ENCODE measurements at regions not wholly inside any gene's neighbourhood (a gene's known extent, or its start where the extent isn't known, plus 50 kb on each side); places are given as distances from the start of the nearest gene placed in this dataset.

GRCh38 chr6:105759946-105760345 is 326.2 kb upstream of the PRDM1 start:
- H3K4me3 ChIP-seq = no peak overlapping the region
- no peaks in the 10 kb centered on the region for H3K9me3 Mint-ChIP-seq
- H3K4me1 Mint-ChIP-seq = no peaks in the 10 kb centered on the region
- H3K9ac ChIP-seq = no peak overlapping the region
- H3K27me3 Mint-ChIP-seq (ENCODE audit: insufficient read depth, low read depth) = peaks cover 3% of the 10 kb centered on the region
- H3K27ac Mint-ChIP-seq = no peak overlapping the region
- no peaks in the 10 kb centered on the region for H3K36me3 Mint-ChIP-seq
- no peaks in the 10 kb centered on the region for H4K20me1 ChIP-seq (ENCODE audit: low read depth)
- H3K79me2 ChIP-seq (ENCODE audit: low read depth) = no peaks in the 10 kb centered on the region
- DNase-seq (ENCODE audit: low spot score) = no peak
- H3K4me1 ChIP-seq = no peaks in the 10 kb centered on the region
- peak overlapping the region; percentile 4 for H2AFZ ChIP-seq (replicated peaks)
- H3K27me3 ChIP-seq = no peaks in the 10 kb centered on the region
- no peak for TF ChIP-seq EZH2phosphoT487 (IDR thresholded peaks at IDR 0.05)
- no peak for TF ChIP-seq EZH2 (IDR thresholded peaks at IDR 0.05)
- TF ChIP-seq CTCF (IDR thresholded peaks at IDR 0.05) = no peak
- H3K9me3 ChIP-seq (ENCODE audit: low read depth) = no peaks in the 10 kb centered on the region
- H3F3A ChIP-seq (ENCODE audit: low read depth) = no peaks in the 10 kb centered on the region
- H3K36me3 ChIP-seq = no peaks in the 10 kb centered on the region
- H3K4me2 ChIP-seq = no peak overlapping the region
- H3K27ac ChIP-seq = no peak overlapping the region
- no peak overlapping the region for H3K4me3 Mint-ChIP-seq

GRCh38 chr6:105759015-105759414 is 327.1 kb upstream of the PRDM1 start:
- H3K4me2 ChIP-seq = no peak overlapping the region
- no peak for TF ChIP-seq EZH2phosphoT487 (IDR thresholded peaks at IDR 0.05)
- no peak for TF ChIP-seq EZH2 (IDR thresholded peaks at IDR 0.05)
- TF ChIP-seq CTCF (IDR thresholded peaks at IDR 0.05) = no peak
- no peak overlapping the region for H3K4me3 ChIP-seq

GRCh38 chr6:105757512-105758200 is 328.5 kb upstream of the PRDM1 start:
- Histone ChIP-seq H3K27me3 (no peaks in the 10 kb centered on the region), H3K36me3 (no peaks in the 10 kb centered on the region), H3K9me3 (ENCODE audit: low read depth) (no peaks in the 10 kb centered on the region), H3F3A (ENCODE audit: low read depth) (no peaks in the 10 kb centered on the region), H3K4me1 (no peaks in the 10 kb centered on the region), H3K4me2 (no peak overlapping the region), H4K20me1 (ENCODE audit: low read depth) (no peaks in the 10 kb centered on the region), H3K9ac (no peak overlapping the region), H3K4me3 (no peak overlapping the region), H3K79me2 (ENCODE audit: low read depth) (no peaks in the 10 kb centered on the region), H2AFZ (replicated peaks) (no peak overlapping the region), H3K27ac (no peak overlapping the region)
- H3K9me3 Mint-ChIP-seq = no peaks in the 10 kb centered on the region
- no peak overlapping the region for H3K4me3 Mint-ChIP-seq
- no peaks in the 10 kb centered on the region for H3K4me1 Mint-ChIP-seq
- no peaks in the 10 kb centered on the region for H3K36me3 Mint-ChIP-seq
- TF ChIP-seq CTCF (IDR thresholded peaks at IDR 0.05) = no peak
- no peak for TF ChIP-seq EZH2 (IDR thresholded peaks at IDR 0.05)
- no peak for TF ChIP-seq EZH2phosphoT487 (IDR thresholded peaks at IDR 0.05)
- no peak overlapping the region for H3K27ac Mint-ChIP-seq
- no peak for DNase-seq (ENCODE audit: low spot score)
- peaks cover 3% of the 10 kb centered on the region for H3K27me3 Mint-ChIP-seq (ENCODE audit: insufficient read depth, low read depth)

More at GRCh38 chr6:105759015-105759414, 327.1 kb upstream of the PRDM1 start:
- Histone ChIP-seq H3K36me3 (no peaks in the 10 kb centered on the region), H2AFZ (replicated peaks) (no peak overlapping the region), H3K27ac (no peak overlapping the region), H3K9ac (no peak overlapping the region), H3K27me3 (no peaks in the 10 kb centered on the region), H3F3A (ENCODE audit: low read depth) (no peaks in the 10 kb centered on the region), H3K4me1 (no peaks in the 10 kb centered on the region), H4K20me1 (ENCODE audit: low read depth) (no peaks in the 10 kb centered on the region), H3K9me3 (ENCODE audit: low read depth) (no peaks in the 10 kb centered on the region), H3K79me2 (ENCODE audit: low read depth) (no peaks in the 10 kb centered on the region)
- Mint-ChIP-seq H3K4me3 (no peak overlapping the region), H3K4me1 (no peaks in the 10 kb centered on the region), H3K36me3 (no peaks in the 10 kb centered on the region), H3K27ac (no peak overlapping the region), H3K9me3 (no peaks in the 10 kb centered on the region), H3K27me3 (ENCODE audit: insufficient read depth, low read depth) (peaks cover 3% of the 10 kb centered on the region)
- DNase-seq (ENCODE audit: low spot score) = no peak

Data from neural progenitor cell (in vitro differentiated cells).